HG03139 (cell line): ENCODE measurements at regions not wholly inside any gene's neighbourhood (a gene's known extent, or its start where the extent isn't known, plus 50 kb on each side); places are given as distances from the start of the nearest gene placed in this dataset.
"Not testable (repeated sequence)": the region's sequence is repeated elsewhere in the genome, so short reads cannot be mapped to it uniquely, and the experiment has no call there.

Source experiments
- ATAC-seq: cut with Tn5 transposase; IDR thresholded peaks from one replicate; pipeline ENCODE4 v1.9.1; 2021; ENCODE audit not compliant: unreplicated experiment

DNA sequence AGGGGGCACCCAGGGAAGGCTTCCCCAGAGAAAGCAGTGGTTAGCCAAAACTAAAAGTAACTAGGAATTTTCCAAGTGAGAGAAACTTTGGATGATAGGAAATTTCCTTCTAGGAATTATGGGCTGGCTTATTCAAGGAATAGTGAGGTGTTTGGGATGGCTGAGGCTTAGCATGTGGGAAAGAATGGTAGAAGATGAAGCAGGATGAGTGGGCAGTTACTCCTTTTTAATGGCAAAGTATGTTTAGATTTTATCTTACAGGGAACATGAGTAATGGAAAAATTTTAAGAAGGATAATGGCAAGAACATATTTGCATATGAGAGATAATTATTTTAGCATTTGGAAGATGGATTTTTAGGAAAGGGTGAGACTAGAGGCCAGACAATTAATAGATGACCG is 197.6 kb downstream of the SLC38A4 start:
- ATAC-seq: no peak

GRCh38 chr12:46627686-46628085 is 198.1 kb downstream of the SLC38A4 start:
- ATAC-seq: no peak

DNA sequence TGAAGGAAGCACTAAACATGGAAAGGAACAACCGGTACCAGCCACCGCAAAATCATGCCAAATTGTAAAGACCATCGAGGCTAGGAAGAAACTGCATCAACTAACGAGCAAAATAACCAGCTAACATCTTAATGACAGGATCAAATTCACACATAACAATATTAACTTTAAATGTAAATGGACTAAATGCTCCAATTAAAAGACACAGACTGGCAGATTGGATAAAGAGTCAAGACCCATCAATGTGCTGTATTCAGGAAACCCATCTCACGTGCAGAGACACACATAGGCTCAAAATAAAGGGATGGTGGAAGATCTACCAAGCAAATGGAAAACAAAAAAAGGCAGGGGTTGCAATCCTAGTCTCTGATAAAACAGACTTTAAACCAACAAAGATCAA is 206.3 kb downstream of the SLC38A4 start:
- not testable (repeated sequence) for ATAC-seq

- not testable (repeated sequence) for ATAC-seq
Observed at GRCh38 chr12:46617737-46618136, 208.1 kb downstream of the SLC38A4 start.

- no peak for ATAC-seq
Observed at GRCh38 chr12:46617167-46617566, 208.6 kb downstream of the SLC38A4 start.

GRCh38 chr12:46610754-46611153 is 215.0 kb downstream of the SLC38A4 start:
- ATAC-seq: no peak

- ATAC-seq: no peak
Observed at GRCh38 chr12:46609674-46610073, 216.1 kb downstream of the SLC38A4 start.

- no peak for ATAC-seq
Observed at GRCh38 chr12:46609273-46609623, 216.5 kb downstream of the SLC38A4 start.

- ATAC-seq: no peak
Observed at GRCh38 chr12:46608431-46609272, 217.1 kb downstream of the SLC38A4 start.

DNA sequence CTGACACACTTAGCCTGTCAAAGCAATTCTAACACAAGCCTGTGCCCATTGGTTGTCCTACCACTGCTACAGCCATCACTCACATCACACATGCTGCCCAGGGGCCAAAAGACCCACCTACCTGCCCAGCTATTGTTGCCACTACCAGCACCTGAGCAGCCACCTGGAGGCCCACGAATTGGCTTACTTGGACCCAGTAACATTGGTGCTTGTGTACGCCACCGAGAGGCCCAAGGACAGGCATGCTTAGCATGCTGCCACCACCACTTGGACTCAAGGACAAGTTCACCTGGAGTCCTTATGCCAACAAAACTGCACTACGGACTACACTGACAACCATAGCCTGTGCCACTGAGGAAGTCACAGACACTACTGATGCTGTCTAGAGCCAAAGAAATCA is 221.1 kb downstream of the SLC38A4 start:
- ATAC-seq: no peak

- no peak for ATAC-seq
Observed at GRCh38 chr12:46603776-46604456, 221.9 kb downstream of the SLC38A4 start.

GRCh38 chr12:46602474-46602873 is 223.3 kb downstream of the SLC38A4 start:
- ATAC-seq: no peak

DNA sequence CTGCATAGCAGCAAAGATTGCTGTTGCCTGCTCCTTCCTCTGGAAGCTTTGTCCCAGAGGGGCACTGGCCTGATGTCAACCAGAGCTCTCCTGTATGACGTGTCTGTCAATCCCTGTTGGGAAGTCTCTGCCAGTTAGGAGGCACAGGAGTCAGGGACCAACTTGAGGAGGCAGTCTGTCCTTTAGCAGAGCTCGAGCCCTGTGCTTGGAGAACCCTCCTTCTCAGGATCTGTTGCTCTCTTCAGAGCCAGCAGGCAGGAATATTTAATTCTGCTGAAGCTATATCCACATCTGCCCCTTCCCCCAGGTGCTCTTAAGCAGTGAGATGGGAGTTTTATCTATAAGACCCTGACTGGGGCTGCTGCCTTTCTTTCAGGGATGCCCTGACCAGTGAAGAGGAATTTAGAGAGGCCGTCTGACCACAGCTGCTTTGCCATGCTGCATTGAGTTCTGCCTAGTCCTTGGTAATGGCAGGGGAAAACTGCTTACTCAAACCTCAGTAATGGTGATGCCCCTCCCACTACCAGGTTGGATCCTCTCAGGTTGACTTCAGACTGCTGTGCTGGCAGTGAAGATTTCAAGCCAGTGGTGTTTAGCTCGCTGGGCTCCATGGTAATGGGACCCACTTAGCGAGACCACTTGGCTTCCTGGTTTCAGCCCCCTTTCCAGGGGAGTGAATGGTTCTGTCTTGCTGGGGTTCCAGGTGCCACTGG is 218.6 kb upstream of the SLC38A2 start:
- ATAC-seq: no peak

GRCh38 chr12:46585854-46586621 is 213.5 kb upstream of the SLC38A2 start:
- no peak for ATAC-seq

- ATAC-seq: not testable (repeated sequence)
Observed at GRCh38 chr12:46584098-46584497, 211.5 kb upstream of the SLC38A2 start.

GRCh38 chr12:46581990-46582389 is 209.4 kb upstream of the SLC38A2 start:
- not testable (repeated sequence) for ATAC-seq

- ATAC-seq: no peak
Observed at GRCh38 chr12:46580445-46580844, 207.9 kb upstream of the SLC38A2 start.

DNA sequence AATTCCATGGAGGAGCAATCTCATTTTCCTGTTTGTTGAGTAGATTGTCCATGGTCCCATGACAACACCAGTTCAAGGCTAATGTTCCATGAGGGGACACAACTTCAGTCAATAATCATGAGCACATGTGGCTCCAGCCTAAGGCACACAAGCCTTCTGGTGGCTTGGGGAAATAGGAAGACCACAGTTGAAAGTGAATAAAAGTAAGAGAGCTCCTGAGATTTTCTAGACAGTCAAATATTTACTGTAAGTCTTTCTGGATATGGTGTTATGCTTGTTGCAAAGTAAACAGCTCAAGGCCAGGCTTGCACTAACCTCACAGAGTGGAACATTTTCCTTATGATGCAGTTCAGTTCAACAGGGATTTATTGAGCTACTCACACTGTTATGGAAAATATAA is 206.9 kb upstream of the SLC38A2 start:
- no peak for ATAC-seq

GRCh38 chr12:46578190-46578982 is 205.8 kb upstream of the SLC38A2 start:
- no peak for ATAC-seq

GRCh38 chr12:46577063-46577776 is 204.6 kb upstream of the SLC38A2 start:
- no peak for ATAC-seq
